ENCODE measurements at regions not wholly inside any gene's neighbourhood (a gene's known extent, or its start where the extent isn't known, plus 50 kb on each side); places are given as distances from the start of the nearest gene placed in this dataset.

- no peak for DNase-seq
Measured at GRCh38 chr1:239804266-239804665, 287.4 kb upstream of the FMN2 start.

GRCh38 chr1:239805042-239805441 lies 286.6 kb upstream of the FMN2 start:
- no peak for DNase-seq

GRCh38 chr1:239805851-239806772 lies 285.6 kb upstream of the FMN2 start:
- DNase-seq = no peak

- no peak for DNase-seq
Measured at GRCh38 chr1:239806897-239807296, 284.8 kb upstream of the FMN2 start.

GRCh38 chr1:239807361-239807760 lies 284.3 kb upstream of the FMN2 start:
- DNase-seq = no peak

- DNase-seq = no peak
Measured at GRCh38 chr1:239810061-239810481, 281.6 kb upstream of the FMN2 start.

- no peak for DNase-seq
Measured at GRCh38 chr1:239811211-239811885, 280.3 kb upstream of the FMN2 start.

- no peak for DNase-seq
Measured at GRCh38 chr1:239812580-239812979, 279.1 kb upstream of the FMN2 start.

GRCh38 chr1:239814306-239814881 lies 277.3 kb upstream of the FMN2 start:
- DNase-seq = peak in 1 of 2 experiments; percentile 10

- DNase-seq = no peak
Measured at GRCh38 chr1:239815074-239815473, 276.6 kb upstream of the FMN2 start.

GRCh38 chr1:239816081-239816782 lies 275.5 kb upstream of the FMN2 start:
- no peak for DNase-seq

- DNase-seq = no peak
Measured at GRCh38 chr1:239817276-239817675, 274.4 kb upstream of the FMN2 start.

- DNase-seq = no peak
Measured at GRCh38 chr1:239817801-239818200, 273.9 kb upstream of the FMN2 start.

- no peak for DNase-seq
Measured at GRCh38 chr1:239819096-239819495, 272.6 kb upstream of the FMN2 start.

GRCh38 chr1:239819756-239820250 lies 271.9 kb upstream of the FMN2 start:
- DNase-seq = no peak

- DNase-seq = no peak
Measured at GRCh38 chr1:239823852-239824251, 267.8 kb upstream of the FMN2 start.

- no peak for DNase-seq
Measured at GRCh38 chr1:239826211-239826610, 265.5 kb upstream of the FMN2 start.

GRCh38 chr1:239826736-239827135 lies 264.9 kb upstream of the FMN2 start:
- no peak for DNase-seq

GRCh38 chr1:239829535-239829934 lies 262.1 kb upstream of the FMN2 start:
- DNase-seq = no peak

GRCh38 chr1:239831577-239832355 lies 259.9 kb upstream of the FMN2 start:
- DNase-seq = no peak

- no peak for DNase-seq
Measured at GRCh38 chr1:239833723-239834122, 258.0 kb upstream of the FMN2 start.

GRCh38 chr1:239835946-239836440 lies 255.7 kb upstream of the FMN2 start:
- no peak for DNase-seq
